HEK293 (cell line): ENCODE measurements at regions not wholly inside any gene's neighbourhood (a gene's known extent, or its start where the extent isn't known, plus 50 kb on each side); places are given as distances from the start of the nearest gene placed in this dataset.
"Not testable (repeated sequence)": the region's sequence is repeated elsewhere in the genome, so short reads cannot be mapped to it uniquely, and the experiment has no call there.

Source experiments
- ZFP41 ChIP-seq: fragments of 450-650 bp; formaldehyde crosslinking; IDR thresholded peaks from 2 replicates; pipeline ENCODE4 v1.5.1; 2016; ENCODE audit warnings: missing biosample characterization, missing genetic modification characterization, borderline replicate concordance
- ZNF518A ChIP-seq: fragments of 450-650 bp; formaldehyde crosslinking; conservative IDR thresholded peaks from 2 replicates; pipeline ENCODE4 v1.5.1; 2016; ENCODE audit warnings: low read depth, missing biosample characterization, missing genetic modification characterization

- not testable (repeated sequence) for TF ChIP-seq ZFP41 (tag by site-specific recombination); ZNF518A
Observed at GRCh38 chr1:83438316-83438715, 560.6 kb downstream of the TTLL7 start.
